ENCODE measurements at regions not wholly inside any gene's neighbourhood (a gene's known extent, or its start where the extent isn't known, plus 50 kb on each side); places are given as distances from the start of the nearest gene placed in this dataset.
"Not testable (repeated sequence)": the region's sequence is repeated elsewhere in the genome, so short reads cannot be mapped to it uniquely, and the experiment has no call there.

- H4K20me1 ChIP-seq (ENCODE audit: insufficient read depth); H3K27ac ChIP-seq (ENCODE audit: low read length); H3K36me3 ChIP-seq (ENCODE audit: insufficient read depth, low read length); H3K9me3 ChIP-seq (ENCODE audit: low read length); H3K9ac ChIP-seq (ENCODE audit: low read length); H3K4me2 ChIP-seq (ENCODE audit: low read length); H3F3A ChIP-seq (ENCODE audit: insufficient read depth, low read length, poor library complexity, severe bottlenecking); H2AFZ ChIP-seq (ENCODE audit: low read depth, low read length); H3K4me3 ChIP-seq (ENCODE audit: low read length); H3K79me2 ChIP-seq (replicated peaks; ENCODE audit: insufficient read depth, low read length); H3K9me2 ChIP-seq (ENCODE audit: insufficient read depth, low read length); H3K27me3 ChIP-seq (ENCODE audit: insufficient read depth, low read depth, low read length): not testable (repeated sequence)
Measured at GRCh38 chr21:5037606-5038331, 5483.6 kb upstream of the TPTE start.

DNA sequence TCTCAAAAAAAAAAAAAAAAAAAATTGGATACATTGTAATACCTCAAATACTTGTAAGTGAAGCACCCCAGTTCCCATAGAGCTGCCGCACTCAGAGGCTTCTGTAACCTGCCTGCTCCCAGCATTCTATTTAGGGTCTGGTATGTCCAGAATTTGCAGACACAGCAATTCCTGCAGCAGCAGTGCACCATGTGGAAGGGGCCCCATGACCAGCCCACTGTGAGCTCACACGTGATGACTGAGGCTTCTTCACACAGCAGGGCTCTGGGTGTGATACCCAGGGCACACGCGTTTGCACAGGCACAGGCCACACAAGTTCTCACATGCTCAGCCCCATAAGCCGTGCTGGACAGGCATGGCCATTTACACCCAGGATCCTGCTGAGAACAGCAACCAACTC lies 5481.5 kb upstream of the TPTE start:
- H3K9me3 ChIP-seq (ENCODE audit: low read length); H2AFZ ChIP-seq (ENCODE audit: low read depth, low read length); H3K27me3 ChIP-seq (ENCODE audit: insufficient read depth, low read depth, low read length); H3K79me2 ChIP-seq (replicated peaks; ENCODE audit: insufficient read depth, low read length); H4K20me1 ChIP-seq (ENCODE audit: insufficient read depth); H3K4me2 ChIP-seq (ENCODE audit: low read length); H3K4me3 ChIP-seq (ENCODE audit: low read length); H3K36me3 ChIP-seq (ENCODE audit: insufficient read depth, low read length); H3K9me2 ChIP-seq (ENCODE audit: insufficient read depth, low read length); H3K27ac ChIP-seq (ENCODE audit: low read length); H3K9ac ChIP-seq (ENCODE audit: low read length); H3F3A ChIP-seq (ENCODE audit: insufficient read depth, low read length, poor library complexity, severe bottlenecking): not testable (repeated sequence)

- not testable (repeated sequence) for H3K9me2 ChIP-seq (ENCODE audit: insufficient read depth, low read length); H3K79me2 ChIP-seq (replicated peaks; ENCODE audit: insufficient read depth, low read length); H3K4me3 ChIP-seq (ENCODE audit: low read length); H3K27me3 ChIP-seq (ENCODE audit: insufficient read depth, low read depth, low read length); H3K9me3 ChIP-seq (ENCODE audit: low read length); H4K20me1 ChIP-seq (ENCODE audit: insufficient read depth); H3K4me2 ChIP-seq (ENCODE audit: low read length); H3K36me3 ChIP-seq (ENCODE audit: insufficient read depth, low read length); H3F3A ChIP-seq (ENCODE audit: insufficient read depth, low read length, poor library complexity, severe bottlenecking); H2AFZ ChIP-seq (ENCODE audit: low read depth, low read length); H3K9ac ChIP-seq (ENCODE audit: low read length); H3K27ac ChIP-seq (ENCODE audit: low read length)
Measured at GRCh38 chr21:5042583-5042982, 5478.8 kb upstream of the TPTE start.

DNA sequence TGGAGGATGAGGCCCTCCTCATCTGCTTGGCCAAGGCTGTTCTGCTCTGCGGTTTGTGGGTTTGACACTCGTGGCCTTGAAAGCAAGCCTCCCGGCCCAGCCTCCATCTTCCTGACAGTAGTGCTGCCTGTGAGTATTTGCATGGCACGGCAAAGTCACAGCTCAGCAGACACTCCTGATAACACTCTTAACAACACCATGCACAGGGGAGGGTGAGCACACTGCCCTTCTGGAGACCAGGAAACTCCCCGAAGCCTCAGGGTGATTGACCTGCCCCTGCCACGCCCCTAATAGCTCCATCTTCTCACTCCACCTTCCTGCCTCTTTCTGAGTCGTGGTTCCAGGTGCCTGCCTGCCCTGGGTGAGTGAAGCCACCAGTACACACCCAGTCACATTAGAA lies 5476.6 kb upstream of the TPTE start:
- H3K9me2 ChIP-seq (ENCODE audit: insufficient read depth, low read length); H3K9ac ChIP-seq (ENCODE audit: low read length); H3K27me3 ChIP-seq (ENCODE audit: insufficient read depth, low read depth, low read length); H3K4me2 ChIP-seq (ENCODE audit: low read length); H3K27ac ChIP-seq (ENCODE audit: low read length); H3K9me3 ChIP-seq (ENCODE audit: low read length); H3K4me3 ChIP-seq (ENCODE audit: low read length); H4K20me1 ChIP-seq (ENCODE audit: insufficient read depth); H2AFZ ChIP-seq (ENCODE audit: low read depth, low read length); H3K79me2 ChIP-seq (replicated peaks; ENCODE audit: insufficient read depth, low read length); H3F3A ChIP-seq (ENCODE audit: insufficient read depth, low read length, poor library complexity, severe bottlenecking); H3K36me3 ChIP-seq (ENCODE audit: insufficient read depth, low read length): not testable (repeated sequence)

- not testable (repeated sequence) for H3F3A ChIP-seq (ENCODE audit: insufficient read depth, low read length, poor library complexity, severe bottlenecking); H3K79me2 ChIP-seq (replicated peaks; ENCODE audit: insufficient read depth, low read length); H3K4me2 ChIP-seq (ENCODE audit: low read length); H3K9ac ChIP-seq (ENCODE audit: low read length); H2AFZ ChIP-seq (ENCODE audit: low read depth, low read length); H3K27ac ChIP-seq (ENCODE audit: low read length); H3K4me3 ChIP-seq (ENCODE audit: low read length); H3K9me2 ChIP-seq (ENCODE audit: insufficient read depth, low read length); H3K36me3 ChIP-seq (ENCODE audit: insufficient read depth, low read length); H3K9me3 ChIP-seq (ENCODE audit: low read length); H3K27me3 ChIP-seq (ENCODE audit: insufficient read depth, low read depth, low read length); H4K20me1 ChIP-seq (ENCODE audit: insufficient read depth)
Measured at GRCh38 chr21:5051303-5052018, 5469.9 kb upstream of the TPTE start.

- H3K79me2 ChIP-seq (replicated peaks; ENCODE audit: insufficient read depth, low read length); H3K36me3 ChIP-seq (ENCODE audit: insufficient read depth, low read length); H3F3A ChIP-seq (ENCODE audit: insufficient read depth, low read length, poor library complexity, severe bottlenecking); H3K27me3 ChIP-seq (ENCODE audit: insufficient read depth, low read depth, low read length); H4K20me1 ChIP-seq (ENCODE audit: insufficient read depth); H3K9me2 ChIP-seq (ENCODE audit: insufficient read depth, low read length); H3K4me3 ChIP-seq (ENCODE audit: low read length); H3K27ac ChIP-seq (ENCODE audit: low read length); H3K9me3 ChIP-seq (ENCODE audit: low read length); H3K9ac ChIP-seq (ENCODE audit: low read length); H3K4me2 ChIP-seq (ENCODE audit: low read length); H2AFZ ChIP-seq (ENCODE audit: low read depth, low read length): not testable (repeated sequence)
Measured at GRCh38 chr21:5055027-5055754, 5466.2 kb upstream of the TPTE start.

DNA sequence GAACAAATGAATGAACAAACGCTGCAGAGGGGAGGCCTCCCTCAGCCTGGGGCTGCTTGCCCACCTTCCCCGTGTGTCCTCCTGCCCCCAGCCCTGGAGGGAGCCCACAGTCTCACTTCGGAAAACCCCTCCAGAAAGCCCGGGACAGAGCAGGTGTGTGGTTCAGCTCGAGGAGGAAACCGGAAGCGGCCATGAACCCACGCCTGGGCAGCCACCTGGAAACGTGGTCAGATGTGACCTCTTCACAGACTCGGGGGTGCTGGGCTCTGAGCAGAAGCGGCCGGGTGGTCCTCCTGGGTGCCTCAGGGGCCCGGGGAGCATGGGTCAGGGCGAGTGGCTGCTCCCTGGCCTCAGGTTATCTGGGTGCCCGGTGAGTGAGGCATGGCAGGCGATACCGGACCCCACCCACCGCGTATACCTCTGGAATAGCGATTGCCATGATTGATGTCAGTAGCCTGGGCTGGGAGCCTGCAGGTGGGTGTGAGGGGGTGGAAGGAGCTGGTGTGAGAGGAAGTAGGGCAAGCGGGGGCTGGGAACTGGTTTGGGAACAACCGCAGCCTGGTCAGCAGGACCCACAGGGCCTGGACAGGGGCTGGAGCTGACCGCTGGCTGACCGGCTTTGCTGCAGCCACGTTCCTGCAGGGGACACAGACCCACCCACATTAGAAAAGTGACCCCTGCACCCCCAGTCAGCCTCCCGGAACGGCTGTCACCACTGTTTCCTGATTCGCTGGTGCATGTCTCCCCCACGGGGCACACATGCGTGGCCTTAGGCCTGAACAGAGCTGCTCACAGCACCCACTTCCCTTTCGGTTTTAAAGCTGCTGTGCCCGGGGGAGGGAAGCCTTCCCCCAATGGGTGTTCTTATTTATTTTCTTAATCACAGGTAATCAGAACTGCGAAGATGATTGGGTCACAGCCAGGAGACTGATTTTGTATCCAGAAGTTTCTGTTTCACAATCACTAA lies 5465.1 kb upstream of the TPTE start:
- not testable (repeated sequence) for H3K36me3 ChIP-seq (ENCODE audit: insufficient read depth, low read length); H3K9me2 ChIP-seq (ENCODE audit: insufficient read depth, low read length); H3F3A ChIP-seq (ENCODE audit: insufficient read depth, low read length, poor library complexity, severe bottlenecking); H3K9ac ChIP-seq (ENCODE audit: low read length); H3K4me2 ChIP-seq (ENCODE audit: low read length); H2AFZ ChIP-seq (ENCODE audit: low read depth, low read length); H3K27me3 ChIP-seq (ENCODE audit: insufficient read depth, low read depth, low read length); H4K20me1 ChIP-seq (ENCODE audit: insufficient read depth); H3K27ac ChIP-seq (ENCODE audit: low read length); H3K9me3 ChIP-seq (ENCODE audit: low read length); H3K4me3 ChIP-seq (ENCODE audit: low read length); H3K79me2 ChIP-seq (replicated peaks; ENCODE audit: insufficient read depth, low read length)
